Transverse colon (tissue), 4 donors: ENCODE measurements at regions not wholly inside any gene's neighbourhood (a gene's known extent, or its start where the extent isn't known, plus 50 kb on each side); places are given as distances from the start of the nearest gene placed in this dataset.

Source experiments
- DNase-seq: peaks from one replicate; pipeline ENCODE4 v3.0.0-alpha.2; 2019
- H3K27ac ChIP-seq, 4 donors: fragments of 200-600 bp; sonication (generic); 2 replicates each; pipeline ENCODE4 v1.5.1; 2016 to 2018; ENCODE audit warnings: inconsistent platforms in 4 of 4
- H3K27me3 ChIP-seq: fragments of 200-600 bp; sonication (generic); 2 replicates; pipeline ENCODE4 v1.5.1; 2017; ENCODE audit warnings: inconsistent platforms
- H3K36me3 ChIP-seq, 4 donors: fragments of 200-600 bp; sonication (generic); 2 replicates each; pipeline ENCODE4 v1.5.1; 2017 to 2019; ENCODE audit warnings: inconsistent platforms in 4 of 4
- H3K4me1 ChIP-seq, 4 donors: fragments of 200-600 bp; sonication (generic); 2 replicates each; pipeline ENCODE4 v1.5.1; 2017 to 2020; ENCODE audit warnings: inconsistent platforms in 4 of 4
- H3K4me3 ChIP-seq, 4 donors: fragments of 200-600 bp; sonication (generic); 1 replicate in 1 of 4; 2 replicates in 3 of 4; pipeline versions ENCODE4 v1.5.1 to v1.6.1; 2017 to 2019; ENCODE audit warnings: inconsistent platforms in 4 of 4
- H3K9me3 ChIP-seq, 2 donors: fragments of 200-600 bp; sonication (generic); 2 replicates each; pipeline ENCODE4 v1.5.1; 2017 to 2019; ENCODE audit warnings: inconsistent platforms in 2 of 2
- CTCF ChIP-seq, 5 experiments: fragments of 200-600 bp in 3 of 5; fragments of 450-650 bp in 2 of 5; sonication (generic) in 3 of 5; IDR thresholded peaks; 1 replicate in 2 of 5; 2 replicates in 3 of 5; pipeline ENCODE4 v1.5.1; 2016 to 2017; ENCODE audit warnings: antibody characterized with exemption in 5 of 5, inconsistent platforms in 3 of 5, mild to moderate bottlenecking in 2 of 5, moderate library complexity in 1 of 5
- EP300 ChIP-seq: sonication (generic); formaldehyde crosslinking; IDR thresholded peaks from one replicate; pipeline ENCODE4 v1.6.1; 2017; ENCODE audit warnings: antibody characterized with exemption, low read depth
- POLR2A ChIP-seq: fragments of 450-650 bp; IDR thresholded peaks from one replicate; pipeline ENCODE4 v1.6.1; 2016; ENCODE audit warnings: antibody characterized with exemption, mild to moderate bottlenecking, moderate library complexity
- POLR2AphosphoS5 ChIP-seq, 3 donors: sonication (generic); formaldehyde crosslinking; IDR thresholded peaks; one replicate each; pipeline ENCODE4 v1.6.1; 2016; ENCODE audit warnings: antibody characterized with exemption in 3 of 3
- WGBS, 2 donors: methylation state at CpG; one replicate each; pipeline ENCODE4 v1.1.5; 2018; ENCODE audit warnings: low coverage in 1 of 2; 5-methylcytosine and 5-hydroxymethylcytosine counted together
- in situ Hi-C, 4 donors: fragments of 200-750 bp; cut with MboI; loops; one replicate each; pipeline versions ENCODE4 v1.15.0 to v1.15.1; 2017; ENCODE audit warnings: low sequenced_read_pairs in 3 of 4, low pct_ligation_motif_present in 1 of 4, low pct_unique_long_range_greater_than_20kb in 1 of 4
- intact Hi-C: fragments of 100-400 bp; cut with DNase I; formaldehyde crosslinking; loops from one replicate; pipeline ENCODE4 v1.15.1; 2023; ENCODE audit warnings: low total_unique reads

GRCh38 chr13:105232006-105232405, 1303.5 kb downstream of the EFNB2 start:
- in situ Hi-C loops: no loop called here
- no peak for DNase-seq
- Histone ChIP-seq H3K36me3 (no peaks in the 10 kb centered on the region), H3K27me3 (no peaks in the 10 kb centered on the region), H3K4me3 (no peak overlapping the region), H3K9me3 (no peaks in the 10 kb centered on the region), H3K27ac (no peak overlapping the region), H3K4me1 (peaks cover 0 to 6% (median 0%) of the 10 kb centered on the region in 4 donors)
- intact Hi-C loops: no loop called here
- TF ChIP-seq EP300 (no peak), POLR2A (no peak), CTCF (IDR thresholded peaks at IDR 0.05) (no peak), POLR2AphosphoS5 (IDR thresholded peaks at IDR 0.05) (no peak)
- 49 to 54% methylated on average over 4 to 7 of the region's 7 CpGs for WGBS, 2 donors

GRCh38 chr13:105231579-105231978, 1303.9 kb downstream of the EFNB2 start:
- H3K27me3 ChIP-seq: no peaks in the 10 kb centered on the region
- no peaks in the 10 kb centered on the region for H3K36me3 ChIP-seq
- no peak overlapping the region for H3K27ac ChIP-seq
- intact Hi-C loops: no loop called here
- no peak for DNase-seq
- peaks cover 0 to 6% (median 0%) of the 10 kb centered on the region in 4 donors for H3K4me1 ChIP-seq
- no peak overlapping the region for H3K4me3 ChIP-seq
- TF ChIP-seq POLR2A (no peak), CTCF (IDR thresholded peaks at IDR 0.05) (no peak), EP300 (no peak), POLR2AphosphoS5 (IDR thresholded peaks at IDR 0.05) (no peak)
- 70 to 77% methylated on average over 2 of the region's 2 CpGs for WGBS, 2 donors
- no peaks in the 10 kb centered on the region for H3K9me3 ChIP-seq
- in situ Hi-C loops: no loop called here

GRCh38 chr13:105220881-105221280, 1314.6 kb downstream of the EFNB2 start:
- H3K27ac ChIP-seq: no peak overlapping the region
- H3K4me1 ChIP-seq: no peaks in the 10 kb centered on the region
- no peaks in the 10 kb centered on the region for H3K27me3 ChIP-seq
- no peak overlapping the region for H3K4me3 ChIP-seq
- intact Hi-C loops: no loop called here
- H3K36me3 ChIP-seq: no peaks in the 10 kb centered on the region
- in situ Hi-C loops: no loop called here
- TF ChIP-seq POLR2AphosphoS5 (IDR thresholded peaks at IDR 0.05): no peak
- no peak for TF ChIP-seq CTCF (IDR thresholded peaks at IDR 0.05)
- TF ChIP-seq POLR2A: no peak
- no peak for TF ChIP-seq EP300
- DNase-seq: no peak
- WGBS, 2 donors: 80 to 83% methylated on average over 3 to 4 of the region's 4 CpGs
- H3K9me3 ChIP-seq: no peaks in the 10 kb centered on the region

GRCh38 chr13:105220063-105220462, 1315.4 kb downstream of the EFNB2 start:
- H3K27ac ChIP-seq: no peak overlapping the region
- intact Hi-C loops (no loop called here), in situ Hi-C loops (no loop called here)
- TF ChIP-seq EP300 (no peak), POLR2A (no peak), CTCF (IDR thresholded peaks at IDR 0.05) (no peak), POLR2AphosphoS5 (IDR thresholded peaks at IDR 0.05) (no peak)
- no peak overlapping the region for H3K4me3 ChIP-seq
- no peaks in the 10 kb centered on the region for H3K27me3 ChIP-seq
- H3K36me3 ChIP-seq: no peaks in the 10 kb centered on the region
- 85 to 89% methylated on average over 8 of the region's 8 CpGs for WGBS, 2 donors
- H3K4me1 ChIP-seq: no peaks in the 10 kb centered on the region
- H3K9me3 ChIP-seq: no peaks in the 10 kb centered on the region
- DNase-seq: no peak
